ENCODE measurements at regions not wholly inside any gene's neighbourhood (a gene's known extent, or its start where the extent isn't known, plus 50 kb on each side); places are given as distances from the start of the nearest gene placed in this dataset.

- H2AFZ ChIP-seq (replicated peaks; ENCODE audit: low read length, poor library complexity): no peak overlapping the region
- in situ Hi-C loops (cut with MboI; ENCODE audit: low sequenced_read_pairs) (no loop called here), intact Hi-C loops (cut with micrococcal nuclease) (no loop called here), dilution Hi-C loops (cut with HindIII; ENCODE audit: low sequenced_read_pairs, unreplicated experiment) (no loop called here)
- ATAC-seq (ENCODE audit: low read depth) (no peak), DNase-seq (no peak)
- no peak overlapping the region for H2BK20ac ChIP-seq (ENCODE audit: low read depth, low read length)
- no peak overlapping the region for H2BK120ac ChIP-seq (ENCODE audit: low read depth, low read length)
- no peak overlapping the region for H3K4me3 ChIP-seq (ENCODE audit: insufficient read depth, low read depth, low read length)
- H3K23ac ChIP-seq (ENCODE audit: low read depth, low read length): no peak overlapping the region
- H2AK9ac ChIP-seq (replicated peaks; ENCODE audit: low read depth, low read length, poor library complexity): no peak overlapping the region
- H4K20me1 ChIP-seq (ENCODE audit: insufficient read depth, low read length): no peaks in the 10 kb centered on the region
- H3K9me3 ChIP-seq (ENCODE audit: control insufficient read depth, insufficient read depth, low read length): no peaks in the 10 kb centered on the region
- no peaks in the 10 kb centered on the region for H3K4me1 ChIP-seq (ENCODE audit: control insufficient read depth, insufficient read depth, low read length)
- no peak overlapping the region for H2AK5ac ChIP-seq (ENCODE audit: low read depth, low read length)
- no peak overlapping the region for H3K4me2 ChIP-seq (ENCODE audit: low read depth, low read length)
- H4K91ac ChIP-seq (ENCODE audit: insufficient read depth, low read depth, low read length): no peak overlapping the region
- H4K5ac ChIP-seq (ENCODE audit: low read depth, low read length): no peak overlapping the region
- no peak overlapping the region for H3K4ac ChIP-seq (ENCODE audit: low read depth, low read length)
- no peak overlapping the region for H2BK15ac ChIP-seq (ENCODE audit: low read depth, low read length)
- ChIA-PET CTCF (interaction anchor here (1.1 kb wide), 1 partner anchor 1280 kb away, joined by 3 read pairs; no protein-coding TSS in a partner anchor), POLR2A (ENCODE audit: unreplicated experiment) (no interaction called here)
- no peaks in the 10 kb centered on the region for H3K9me1 ChIP-seq (ENCODE audit: insufficient read depth, low read length)
- H3K14ac ChIP-seq (replicated peaks; ENCODE audit: low read depth, low read length): no peak overlapping the region
- no peak overlapping the region for H3K27ac ChIP-seq (ENCODE audit: insufficient read depth, low read length)
- no peak overlapping the region for H3K18ac ChIP-seq (ENCODE audit: low read depth, low read length)
- no peak overlapping the region for H3K9ac ChIP-seq (ENCODE audit: low read depth, low read length)
- H2BK5ac ChIP-seq (ENCODE audit: low read depth, low read length, poor library complexity, severe bottlenecking): no peak overlapping the region
- no TSS peak for BruUV-seq (replicated peaks)
- H4K8ac ChIP-seq (ENCODE audit: low read depth in 2 of 2, low read length in 2 of 2): no peak overlapping the region
- H3K79me1 ChIP-seq (ENCODE audit: low read depth in 1 of 2, low read length in 2 of 2): no peaks in the 10 kb centered on the region
- H3K56ac ChIP-seq (ENCODE audit: extremely low read depth, insufficient read depth, low read length): no peak overlapping the region
- no peaks in the 10 kb centered on the region for H3K27me3 ChIP-seq (ENCODE audit: control insufficient read depth, insufficient read depth, low read length)
- no peaks in the 10 kb centered on the region for H3K36me3 ChIP-seq (ENCODE audit: control insufficient read depth, insufficient read depth, low read length)
- TF ChIP-seq POLR2A (IDR thresholded peaks at IDR 0.05; ENCODE audit: low read depth, low read length) (no peak), CHD1 (IDR thresholded peaks at IDR 0.05; ENCODE audit: low read depth, low read length) (no peak), NFE2L2 (IDR thresholded peaks at IDR 0.05; ENCODE audit: low read depth, low read length) (no peak), RFX5 (IDR thresholded peaks at IDR 0.05; ENCODE audit: low read depth, low read length) (no peak), RCOR1 (IDR thresholded peaks at IDR 0.05; ENCODE audit: insufficient replicate concordance, low read length) (no peak), MAFK (IDR thresholded peaks at IDR 0.05; ENCODE audit: low read depth, low read length) (no peak), CEBPB (IDR thresholded peaks at IDR 0.05; ENCODE audit: low read depth, low read length) (no peak)
- TF ChIP-seq, protein P1, sequence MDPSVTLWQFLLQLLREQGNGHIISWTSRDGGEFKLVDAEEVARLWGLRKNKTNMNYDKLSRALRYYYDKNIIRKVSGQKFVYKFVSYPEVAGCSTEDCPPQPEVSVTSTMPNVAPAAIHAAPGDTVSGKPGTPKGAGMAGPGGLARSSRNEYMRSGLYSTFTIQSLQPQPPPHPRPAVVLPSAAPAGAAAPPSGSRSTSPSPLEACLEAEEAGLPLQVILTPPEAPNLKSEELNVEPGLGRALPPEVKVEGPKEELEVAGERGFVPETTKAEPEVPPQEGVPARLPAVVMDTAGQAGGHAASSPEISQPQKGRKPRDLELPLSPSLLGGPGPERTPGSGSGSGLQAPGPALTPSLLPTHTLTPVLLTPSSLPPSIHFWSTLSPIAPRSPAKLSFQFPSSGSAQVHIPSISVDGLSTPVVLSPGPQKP (IDR thresholded peaks at IDR 0.05; ENCODE audit: borderline replicate concordance, low read depth, low read length): no peak
- TF ChIP-seq, protein P2, sequence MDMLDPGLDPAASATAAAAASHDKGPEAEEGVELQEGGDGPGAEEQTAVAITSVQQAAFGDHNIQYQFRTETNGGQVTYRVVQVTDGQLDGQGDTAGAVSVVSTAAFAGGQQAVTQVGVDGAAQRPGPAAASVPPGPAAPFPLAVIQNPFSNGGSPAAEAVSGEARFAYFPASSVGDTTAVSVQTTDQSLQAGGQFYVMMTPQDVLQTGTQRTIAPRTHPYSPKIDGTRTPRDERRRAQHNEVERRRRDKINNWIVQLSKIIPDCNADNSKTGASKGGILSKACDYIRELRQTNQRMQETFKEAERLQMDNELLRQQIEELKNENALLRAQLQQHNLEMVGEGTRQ (IDR thresholded peaks at IDR 0.05; ENCODE audit: low read depth, low read length): no peak
Observed at GRCh38 chr2:156653675-156654074, 217.5 kb downstream of the GPD2 start.

Measured in IMR-90 (cell line).